ENCODE measurements at regions not wholly inside any gene's neighbourhood (a gene's known extent, or its start where the extent isn't known, plus 50 kb on each side); places are given as distances from the start of the nearest gene placed in this dataset.

GRCh38 chr1:56190806-56191365 is 388.5 kb downstream of the PLPP3 start:
- CTCF ChIA-PET, result interaction anchor here (0.7 kb wide), 1 partner anchor 11 kb away, joined by 3 read pairs; no protein-coding TSS in a partner anchor
- H3K4me1 ChIP-seq, result peaks cover 35% of the 10 kb centered on the region
- H3K4me3 ChIP-seq, result no peak overlapping the region
- DNase-seq (ENCODE audit: low read depth in 1 of 2, low spot score in 1 of 2) (no peak), FAIRE-seq (no peak), ATAC-seq (peak; percentile 29 to 54; a peak in 4 of 6 replicates)
- H3K27ac ChIP-seq, result peak overlapping the region; percentile 50 to 70
- H3K4me2 ChIP-seq, result peak overlapping the region; percentile 43
- POLR2A ChIA-PET, result no interaction called here
- WGBS (ENCODE audit: missing lambda C conversion rate), result 56% methylated on average over 7 of the region's 7 CpGs
- TF ChIP-seq HOXB13 (CRISPR knock-in tag; IDR thresholded peaks at IDR 0.05; ENCODE audit: low read depth) (no peak), RAD21 (conservative IDR thresholded peaks at IDR 0.05 in 1 of 2, IDR thresholded peaks at IDR 0.05 in 1 of 2) (no peak), NR3C1 (IDR thresholded peaks at IDR 0.05) (no peak), HMGXB4 (CRISPR knock-in tag; IDR thresholded peaks at IDR 0.05; ENCODE audit: borderline replicate concordance) (no peak), ELK1 (IDR thresholded peaks at IDR 0.05; ENCODE audit: low read depth, low read length) (no peak), ZC3H11A (IDR thresholded peaks at IDR 0.05) (no peak), ZFP36 (IDR thresholded peaks at IDR 0.05; ENCODE audit: borderline replicate concordance, partially characterized antibody) (no peak), TFCP2L1 (CRISPR knock-in tag; IDR thresholded peaks at IDR 0.05) (no peak), EHF (CRISPR knock-in tag; IDR thresholded peaks at IDR 0.05) (no peak), CBX2 (IDR thresholded peaks at IDR 0.05; ENCODE audit: borderline replicate concordance, low read depth) (no peak), ZNF302 (CRISPR knock-in tag; IDR thresholded peaks at IDR 0.05) (no peak), CHD2 (IDR thresholded peaks at IDR 0.05; ENCODE audit: low read length, partially characterized antibody) (no peak), RARB (CRISPR knock-in tag; IDR thresholded peaks at IDR 0.05) (no peak), TP53 (CRISPR knock-in tag; IDR thresholded peaks at IDR 0.05) (no peak), CEBPB (IDR thresholded peaks at IDR 0.05) (no peak), CHD4 (IDR thresholded peaks at IDR 0.05; ENCODE audit: borderline replicate concordance) (no peak)
- TF ChIP-seq, protein P1, sequence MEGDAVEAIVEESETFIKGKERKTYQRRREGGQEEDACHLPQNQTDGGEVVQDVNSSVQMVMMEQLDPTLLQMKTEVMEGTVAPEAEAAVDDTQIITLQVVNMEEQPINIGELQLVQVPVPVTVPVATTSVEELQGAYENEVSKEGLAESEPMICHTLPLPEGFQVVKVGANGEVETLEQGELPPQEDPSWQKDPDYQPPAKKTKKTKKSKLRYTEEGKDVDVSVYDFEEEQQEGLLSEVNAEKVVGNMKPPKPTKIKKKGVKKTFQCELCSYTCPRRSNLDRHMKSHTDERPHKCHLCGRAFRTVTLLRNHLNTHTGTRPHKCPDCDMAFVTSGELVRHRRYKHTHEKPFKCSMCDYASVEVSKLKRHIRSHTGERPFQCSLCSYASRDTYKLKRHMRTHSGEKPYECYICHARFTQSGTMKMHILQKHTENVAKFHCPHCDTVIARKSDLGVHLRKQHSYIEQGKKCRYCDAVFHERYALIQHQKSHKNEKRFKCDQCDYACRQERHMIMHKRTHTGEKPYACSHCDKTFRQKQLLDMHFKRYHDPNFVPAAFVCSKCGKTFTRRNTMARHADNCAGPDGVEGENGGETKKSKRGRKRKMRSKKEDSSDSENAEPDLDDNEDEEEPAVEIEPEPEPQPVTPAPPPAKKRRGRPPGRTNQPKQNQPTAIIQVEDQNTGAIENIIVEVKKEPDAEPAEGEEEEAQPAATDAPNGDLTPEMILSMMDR (IDR thresholded peaks at IDR 0.05), result no peak
- H3K9me3 ChIP-seq, result no peaks in the 10 kb centered on the region

- 86% methylated on average over 11 of the region's 11 CpGs for whole genome bisulfite sequencing (ENCODE audit: missing lambda C conversion rate)
- CTCF ChIA-PET, result no interaction called here
- FAIRE-seq, result no peak
These were observed 389.2 kb downstream of the PLPP3 start for GRCh38 chr1:56189946-56190805.

More at GRCh38 chr1:56189946-56190805, 389.2 kb downstream of the PLPP3 start:
- TF ChIP-seq, protein P1 (IDR thresholded peaks at IDR 0.05), result peak; percentile 16; the same call in 2 of the 3 replicates
- no peak for TF ChIP-seq RFX5 (IDR thresholded peaks at IDR 0.05)
- H3K9me3 ChIP-seq, result no peaks in the 10 kb centered on the region
- no peak overlapping the region for H3K4me3 ChIP-seq
- DNase-seq (ENCODE audit: low read depth in 1 of 2, low spot score in 1 of 2), result peak in 1 of 2 experiments; percentile 18
- peak overlapping the region; percentile 50 to 70 for H3K27ac ChIP-seq
- peak overlapping the region; percentile 43 for H3K4me2 ChIP-seq
- peaks cover 35% of the 10 kb centered on the region for H3K4me1 ChIP-seq
- POLR2A ChIA-PET, result no interaction called here
- ATAC-seq, result peak; percentile 55 to 59; a peak in 3 of 6 replicates
